ENCODE measurements at regions not wholly inside any gene's neighbourhood (a gene's known extent, or its start where the extent isn't known, plus 50 kb on each side); places are given as distances from the start of the nearest gene placed in this dataset.
"Not testable (repeated sequence)": the region's sequence is repeated elsewhere in the genome, so short reads cannot be mapped to it uniquely, and the experiment has no call there.

DNA sequence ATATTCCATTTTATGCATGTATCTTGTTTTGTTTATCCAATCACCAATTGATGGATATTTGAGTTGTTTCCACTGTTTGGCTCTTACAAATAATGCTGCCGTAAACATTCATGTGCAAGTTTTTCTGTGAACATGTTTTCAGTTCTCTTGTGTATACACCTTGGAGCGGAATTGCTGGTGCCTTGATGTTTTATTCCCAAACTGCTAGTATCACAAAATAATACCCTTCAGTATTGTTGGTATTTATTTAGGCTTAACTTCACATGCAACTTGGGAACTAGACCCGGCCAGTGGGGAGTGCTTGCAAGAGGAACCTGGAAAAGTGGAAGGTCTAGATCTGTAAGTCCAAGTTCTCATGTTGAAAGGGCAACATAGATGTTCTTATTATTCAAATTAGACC, 115.9 kb downstream of the CRYAA start:
- Histone ChIP-seq H3K4me1 (peaks cover 6% of the 10 kb centered on the region; the same call in 1 of the 2 replicates), H3K9me3 (no peaks in the 10 kb centered on the region), H3K4me3 (ENCODE audit: low read depth, low read length) (no peak overlapping the region), H3K27me3 (no peaks in the 10 kb centered on the region), H3K36me3 (no peaks in the 10 kb centered on the region)
- TF ChIP-seq, protein P1, sequence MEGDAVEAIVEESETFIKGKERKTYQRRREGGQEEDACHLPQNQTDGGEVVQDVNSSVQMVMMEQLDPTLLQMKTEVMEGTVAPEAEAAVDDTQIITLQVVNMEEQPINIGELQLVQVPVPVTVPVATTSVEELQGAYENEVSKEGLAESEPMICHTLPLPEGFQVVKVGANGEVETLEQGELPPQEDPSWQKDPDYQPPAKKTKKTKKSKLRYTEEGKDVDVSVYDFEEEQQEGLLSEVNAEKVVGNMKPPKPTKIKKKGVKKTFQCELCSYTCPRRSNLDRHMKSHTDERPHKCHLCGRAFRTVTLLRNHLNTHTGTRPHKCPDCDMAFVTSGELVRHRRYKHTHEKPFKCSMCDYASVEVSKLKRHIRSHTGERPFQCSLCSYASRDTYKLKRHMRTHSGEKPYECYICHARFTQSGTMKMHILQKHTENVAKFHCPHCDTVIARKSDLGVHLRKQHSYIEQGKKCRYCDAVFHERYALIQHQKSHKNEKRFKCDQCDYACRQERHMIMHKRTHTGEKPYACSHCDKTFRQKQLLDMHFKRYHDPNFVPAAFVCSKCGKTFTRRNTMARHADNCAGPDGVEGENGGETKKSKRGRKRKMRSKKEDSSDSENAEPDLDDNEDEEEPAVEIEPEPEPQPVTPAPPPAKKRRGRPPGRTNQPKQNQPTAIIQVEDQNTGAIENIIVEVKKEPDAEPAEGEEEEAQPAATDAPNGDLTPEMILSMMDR (IDR thresholded peaks at IDR 0.05; ENCODE audit: low read depth, low read length) = no peak
- DNase-seq = peak; percentile 0

DNA sequence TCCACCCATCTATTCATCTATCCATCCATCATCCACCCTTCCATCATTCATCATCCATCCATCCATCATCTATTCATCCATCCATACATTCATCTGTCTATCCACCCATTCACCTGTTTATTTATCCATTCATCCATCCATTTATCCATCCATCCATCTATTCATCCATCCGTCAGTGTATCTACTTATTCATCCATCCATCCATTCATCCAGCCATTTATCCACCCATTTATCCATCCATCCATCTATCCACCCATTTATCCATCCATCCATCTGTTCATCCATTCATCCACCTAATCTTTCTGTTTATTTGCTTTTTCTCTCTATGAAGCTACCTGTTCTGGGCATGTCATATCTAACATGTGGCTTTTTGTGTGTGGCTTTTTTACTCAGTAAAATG, 115.4 kb downstream of the CRYAA start:
- TF ChIP-seq, protein P1 (IDR thresholded peaks at IDR 0.05; ENCODE audit: low read depth, low read length) = no peak
- peaks cover 6% of the 10 kb centered on the region; the same call in 1 of the 2 replicates for H3K4me1 ChIP-seq
- no peak for DNase-seq
- no peaks in the 10 kb centered on the region for H3K27me3 ChIP-seq
- no peak overlapping the region for H3K4me3 ChIP-seq (ENCODE audit: low read depth, low read length)
- no peaks in the 10 kb centered on the region for H3K36me3 ChIP-seq
- H3K9me3 ChIP-seq = no peaks in the 10 kb centered on the region

DNA sequence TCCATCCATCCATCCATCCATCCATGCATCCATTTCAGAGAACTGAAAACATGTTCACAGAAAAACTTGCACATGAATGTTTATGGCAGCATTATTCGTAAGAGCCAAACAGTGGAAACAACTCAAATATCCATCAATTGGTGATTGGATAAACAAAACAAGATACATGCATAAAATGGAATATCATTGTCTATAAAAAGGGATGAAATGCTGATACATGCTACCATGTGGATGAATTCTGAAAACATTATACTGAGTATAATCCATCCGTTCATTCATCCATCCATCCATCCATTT, 115.1 kb downstream of the CRYAA start:
- not testable (repeated sequence) for H3K27me3 ChIP-seq; H3K4me3 ChIP-seq (ENCODE audit: low read depth, low read length); DNase-seq; H3K9me3 ChIP-seq; H3K36me3 ChIP-seq; H3K4me1 ChIP-seq

DNA sequence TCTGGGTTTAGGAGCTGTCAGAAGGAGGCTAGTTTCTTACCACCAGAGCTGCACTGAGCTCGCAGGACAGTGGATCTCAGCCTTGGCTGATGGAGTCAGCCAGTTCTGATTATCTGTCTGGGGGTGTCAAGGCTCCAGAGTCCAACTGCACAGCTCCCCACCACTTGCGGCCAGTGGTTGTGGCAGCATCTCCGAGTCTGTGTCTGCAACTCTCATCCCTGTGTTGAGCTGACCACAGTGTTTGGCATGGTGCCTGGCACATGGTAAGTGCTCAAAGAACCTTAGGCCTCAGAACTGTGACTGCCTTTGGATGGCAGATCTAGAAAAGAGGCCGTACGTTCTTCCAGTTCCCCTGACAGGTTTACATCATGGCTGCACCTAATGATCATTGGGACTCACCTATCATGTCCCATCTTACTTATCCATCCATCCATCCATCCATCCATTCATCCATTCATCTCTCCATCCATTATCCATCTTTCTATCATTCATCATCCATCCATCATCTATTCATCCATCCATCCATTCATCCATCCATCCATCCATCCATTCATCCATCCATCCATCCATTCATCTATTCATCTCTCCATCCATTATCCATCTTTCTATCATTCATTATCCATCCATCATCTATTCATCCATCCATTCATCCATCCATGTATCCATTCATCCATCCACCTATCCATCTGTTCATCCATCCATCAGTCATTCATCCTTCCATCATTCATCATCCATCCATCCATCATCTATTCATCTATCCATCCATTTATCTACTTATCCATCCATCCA, 114.5 kb downstream of the CRYAA start:
- DNase-seq = peak; percentile 1
- Histone ChIP-seq H3K27me3 (no peaks in the 10 kb centered on the region), H3K9me3 (no peaks in the 10 kb centered on the region), H3K36me3 (no peaks in the 10 kb centered on the region), H3K4me3 (ENCODE audit: low read depth, low read length) (no peak overlapping the region), H3K4me1 (peaks cover 10% of the 10 kb centered on the region)
- TF ChIP-seq, protein P1 (IDR thresholded peaks at IDR 0.05; ENCODE audit: low read depth, low read length) = no peak

DNA sequence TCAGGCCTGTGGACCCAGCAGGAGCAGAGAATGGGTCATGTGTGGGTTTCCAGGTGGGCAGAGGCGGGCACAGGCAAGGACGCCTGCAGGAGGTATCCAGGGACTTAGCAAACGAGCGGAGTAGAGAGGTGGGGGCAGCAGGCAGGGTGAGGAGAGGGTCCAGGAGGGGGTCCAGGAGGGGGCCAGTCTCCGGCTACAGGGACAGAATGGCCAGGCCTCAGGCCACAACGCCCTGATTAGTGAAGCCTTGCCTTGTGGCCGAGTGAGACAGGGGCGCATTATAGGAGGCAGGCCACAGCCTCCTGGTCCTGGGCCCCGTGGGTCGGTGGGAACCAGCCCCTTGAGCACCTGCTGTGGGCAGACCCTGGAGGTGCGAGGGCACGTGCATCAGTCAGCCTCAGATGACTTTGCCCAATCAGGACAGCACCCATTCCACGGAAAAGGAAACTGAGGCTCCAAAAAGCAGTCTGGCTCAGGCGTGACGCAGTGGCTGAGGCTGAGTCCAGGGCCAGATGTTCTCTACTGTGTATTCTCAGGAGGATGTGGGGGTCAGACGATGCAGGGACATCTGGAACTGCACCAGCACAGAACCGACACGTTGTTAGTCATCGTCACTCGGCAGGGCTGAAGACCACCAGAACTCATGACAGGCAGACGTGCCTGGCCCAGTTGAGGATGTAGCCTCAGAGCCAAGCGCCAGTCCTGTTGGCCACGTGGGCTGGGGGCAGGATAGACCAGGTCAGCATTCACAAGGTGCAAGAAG, 113.7 kb downstream of the CRYAA start:
- H3K27me3 ChIP-seq = no peaks in the 10 kb centered on the region
- TF ChIP-seq, protein P1 (IDR thresholded peaks at IDR 0.05; ENCODE audit: low read depth, low read length) = no peak
- H3K4me1 ChIP-seq = peaks cover 10% of the 10 kb centered on the region
- no peak overlapping the region for H3K4me3 ChIP-seq (ENCODE audit: low read depth, low read length)
- H3K9me3 ChIP-seq = no peaks in the 10 kb centered on the region
- peak; percentile 4 for DNase-seq
- no peaks in the 10 kb centered on the region for H3K36me3 ChIP-seq

DNA sequence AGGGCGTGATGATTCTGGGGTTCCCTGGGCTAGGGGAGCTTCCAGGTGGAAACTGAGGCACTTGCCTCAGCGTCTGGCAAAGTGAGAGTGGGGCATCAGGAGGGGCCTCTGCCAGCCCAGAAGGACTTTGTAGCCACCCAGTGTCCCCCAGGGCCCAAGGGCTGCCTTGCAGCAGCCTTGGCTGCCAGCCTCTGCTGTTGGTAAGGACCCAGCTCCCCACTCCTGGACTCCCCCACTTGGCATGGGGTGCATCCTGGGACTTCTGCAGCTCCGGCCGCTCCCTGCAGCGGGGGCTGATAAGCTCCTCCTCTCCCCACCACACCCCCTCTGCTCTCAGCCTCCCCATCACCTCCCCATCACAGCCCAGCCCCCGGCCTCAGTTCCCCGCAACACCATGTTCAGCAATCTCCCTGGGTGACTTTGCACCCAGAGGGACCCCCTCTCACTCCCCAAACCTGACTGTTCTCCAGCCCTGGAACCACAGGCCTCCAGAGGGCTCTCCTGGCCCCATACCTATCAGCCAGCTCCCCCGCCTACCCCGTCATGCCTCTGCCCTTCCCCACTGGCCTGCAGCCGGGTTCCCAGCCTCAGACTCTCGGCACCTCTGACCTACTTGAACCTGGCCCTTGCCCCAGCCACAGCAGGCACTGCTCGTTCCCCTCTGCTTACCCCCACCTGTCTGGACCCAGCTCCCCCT, 113.0 kb downstream of the CRYAA start:
- Histone ChIP-seq H3K36me3 (no peaks in the 10 kb centered on the region), H3K4me1 (peaks cover 13% of the 10 kb centered on the region), H3K9me3 (no peaks in the 10 kb centered on the region), H3K4me3 (ENCODE audit: low read depth, low read length) (no peak overlapping the region), H3K27me3 (no peaks in the 10 kb centered on the region)
- TF ChIP-seq, protein P1 (IDR thresholded peaks at IDR 0.05; ENCODE audit: low read depth, low read length) = no peak
- peak; percentile 11 for DNase-seq
